Testis (tissue), 2 donors: ENCODE measurements at regions not wholly inside any gene's neighbourhood (a gene's known extent, or its start where the extent isn't known, plus 50 kb on each side); places are given as distances from the start of the nearest gene placed in this dataset.

Experiments
- DNase-seq: peaks from one replicate; pipeline ENCODE4 v3.0.0-alpha.2; 2019
- H3K27ac ChIP-seq, 2 donors: fragments of 200-600 bp; sonication (generic); one replicate each; pipeline ENCODE4 v1.5.1; 2019
- H3K27me3 ChIP-seq: fragments of 200-600 bp; sonication (generic); one replicate; pipeline ENCODE4 v1.5.1; 2019
- H3K36me3 ChIP-seq: fragments of 200-600 bp; sonication (generic); one replicate; pipeline ENCODE4 v1.5.1; 2017; ENCODE audit warnings: low read depth; ENCODE audit errors: missing control alignments
- H3K4me1 ChIP-seq: fragments of 200-600 bp; sonication (generic); one replicate; pipeline ENCODE4 v1.5.1; 2019
- H3K4me3 ChIP-seq, 2 donors: fragments of 200-600 bp; sonication (generic); one replicate each; pipeline ENCODE4 v1.5.1; 2017 to 2019
- H3K9me3 ChIP-seq: fragments of 200-600 bp; sonication (generic); one replicate; pipeline ENCODE4 v1.5.1; 2017
- POLR2A ChIP-seq: fragments of 450-650 bp; IDR thresholded peaks from one replicate; pipeline ENCODE4 v1.6.1; 2017; ENCODE audit warnings: antibody characterized with exemption, mild to moderate bottlenecking, moderate library complexity
- WGBS, 2 donors: methylation state at CpG; one replicate each; pipeline ENCODE4 v1.1.5; 2018; 5-methylcytosine and 5-hydroxymethylcytosine counted together
- intact Hi-C: fragments of 100-400 bp; cut with DNase I; formaldehyde crosslinking; loops from one replicate; pipeline ENCODE4 v1.15.1; 2023; ENCODE audit warnings: low total_unique reads
- TF ChIP-seq, protein P1 (sequence below), 3 experiments: fragments of 450-650 bp in 2 of 3; fragments of 200-600 bp in 1 of 3; sonication (generic) in 1 of 3; IDR thresholded peaks; one replicate each; pipeline ENCODE4 v1.5.1; 2016 to 2019; ENCODE audit warnings: antibody characterized with exemption in 3 of 3, mild to moderate bottlenecking in 2 of 3, moderate library complexity in 1 of 3

DNA sequence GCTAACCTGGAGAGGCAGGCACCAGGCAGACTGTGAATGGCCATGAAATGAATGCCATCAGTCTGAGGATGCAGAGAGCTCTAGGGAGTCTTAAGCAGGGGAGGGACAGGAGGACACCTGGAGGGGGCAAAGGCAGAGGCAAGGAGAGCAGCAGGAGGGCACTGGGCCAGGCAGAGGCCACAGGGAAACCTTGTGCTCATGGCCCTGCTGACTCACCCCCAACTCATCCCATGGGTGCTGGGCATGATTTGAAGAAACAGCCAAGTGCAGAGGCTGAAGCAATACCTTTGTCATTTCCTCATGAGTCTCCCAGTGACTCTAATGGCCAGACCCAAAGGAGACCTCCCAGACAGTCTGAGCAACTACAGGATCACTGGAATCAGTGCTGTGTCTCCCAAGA is 141.4 kb downstream of the TMEM132E start:
- intact Hi-C loops = no loop called here
- Histone ChIP-seq H3K4me3 (no peak overlapping the region), H3K27ac (no peak overlapping the region)

DNA sequence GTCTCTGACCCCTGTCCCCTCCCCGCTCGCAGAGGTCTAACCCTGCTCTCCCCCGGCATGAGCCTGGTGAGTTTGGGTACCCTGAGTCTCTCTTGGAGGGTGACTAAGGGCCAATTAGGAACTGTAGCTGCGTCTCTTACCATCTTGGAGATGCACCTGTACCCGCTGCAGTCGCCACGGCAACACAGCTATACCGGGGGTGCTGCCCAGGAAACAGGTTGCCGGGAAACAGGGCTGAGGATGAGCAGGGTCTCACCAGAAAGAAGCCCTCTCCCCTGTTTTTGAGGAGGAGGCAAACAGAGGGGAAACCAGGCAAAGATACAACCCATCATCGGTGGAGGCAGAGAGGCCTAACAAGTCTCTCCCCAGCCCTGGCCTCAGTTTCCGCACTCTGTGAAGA is 140.2 kb downstream of the TMEM132E start:
- no peak overlapping the region for H3K4me3 ChIP-seq
- no peak overlapping the region for H3K27ac ChIP-seq
- H3K9me3 ChIP-seq = no peaks in the 10 kb centered on the region
- 85 to 89% methylated on average over 10 to 11 of the region's 11 CpGs for WGBS, 2 donors
- no peaks in the 10 kb centered on the region for H3K36me3 ChIP-seq
- DNase-seq = no peak
- H3K27me3 ChIP-seq = no peaks in the 10 kb centered on the region
- intact Hi-C loops = no loop called here
- H3K4me1 ChIP-seq = no peaks in the 10 kb centered on the region
- no peak for TF ChIP-seq POLR2A
- TF ChIP-seq, protein P1, sequence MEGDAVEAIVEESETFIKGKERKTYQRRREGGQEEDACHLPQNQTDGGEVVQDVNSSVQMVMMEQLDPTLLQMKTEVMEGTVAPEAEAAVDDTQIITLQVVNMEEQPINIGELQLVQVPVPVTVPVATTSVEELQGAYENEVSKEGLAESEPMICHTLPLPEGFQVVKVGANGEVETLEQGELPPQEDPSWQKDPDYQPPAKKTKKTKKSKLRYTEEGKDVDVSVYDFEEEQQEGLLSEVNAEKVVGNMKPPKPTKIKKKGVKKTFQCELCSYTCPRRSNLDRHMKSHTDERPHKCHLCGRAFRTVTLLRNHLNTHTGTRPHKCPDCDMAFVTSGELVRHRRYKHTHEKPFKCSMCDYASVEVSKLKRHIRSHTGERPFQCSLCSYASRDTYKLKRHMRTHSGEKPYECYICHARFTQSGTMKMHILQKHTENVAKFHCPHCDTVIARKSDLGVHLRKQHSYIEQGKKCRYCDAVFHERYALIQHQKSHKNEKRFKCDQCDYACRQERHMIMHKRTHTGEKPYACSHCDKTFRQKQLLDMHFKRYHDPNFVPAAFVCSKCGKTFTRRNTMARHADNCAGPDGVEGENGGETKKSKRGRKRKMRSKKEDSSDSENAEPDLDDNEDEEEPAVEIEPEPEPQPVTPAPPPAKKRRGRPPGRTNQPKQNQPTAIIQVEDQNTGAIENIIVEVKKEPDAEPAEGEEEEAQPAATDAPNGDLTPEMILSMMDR (IDR thresholded peaks at IDR 0.05) = no peak

More for the DNA sequence above, 141.4 kb downstream of the TMEM132E start:
- DNase-seq = no peak
- Histone ChIP-seq H3K27me3 (no peaks in the 10 kb centered on the region), H3K9me3 (no peaks in the 10 kb centered on the region), H3K36me3 (no peaks in the 10 kb centered on the region), H3K4me1 (no peaks in the 10 kb centered on the region)
- TF ChIP-seq, protein P1 (IDR thresholded peaks at IDR 0.05) = no peak
- no peak for TF ChIP-seq POLR2A

DNA sequence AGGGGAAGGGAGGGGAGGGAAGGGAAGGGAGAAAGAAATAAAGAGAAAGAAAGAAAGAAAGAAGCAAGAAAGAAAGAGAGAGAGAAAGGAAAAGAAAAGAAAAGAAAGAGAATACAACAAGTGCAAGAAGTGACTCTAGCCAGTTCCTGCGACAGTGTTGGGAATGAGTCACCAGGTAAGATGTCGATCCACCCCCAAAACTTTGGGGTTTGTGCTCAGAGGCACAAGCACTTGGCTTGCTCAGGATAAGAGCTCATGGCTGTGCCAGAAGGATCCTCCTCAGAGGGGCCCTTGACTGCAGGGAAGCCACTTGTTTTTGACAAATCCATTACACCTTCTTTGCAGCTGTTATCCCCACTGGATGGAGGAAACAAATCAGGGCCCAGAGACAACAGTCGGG is 137.7 kb downstream of the TMEM132E start:
- no peak overlapping the region for H3K27ac ChIP-seq
- no peaks in the 10 kb centered on the region for H3K9me3 ChIP-seq
- DNase-seq = no peak
- 67 to 83% methylated on average over 3 of the region's 3 CpGs for WGBS, 2 donors
- no peak overlapping the region for H3K4me3 ChIP-seq
- TF ChIP-seq, protein P1 (IDR thresholded peaks at IDR 0.05) = no peak
- no peak for TF ChIP-seq POLR2A
- H3K27me3 ChIP-seq = no peaks in the 10 kb centered on the region
- no peaks in the 10 kb centered on the region for H3K36me3 ChIP-seq
- H3K4me1 ChIP-seq = no peaks in the 10 kb centered on the region
- intact Hi-C loops = no loop called here

DNA sequence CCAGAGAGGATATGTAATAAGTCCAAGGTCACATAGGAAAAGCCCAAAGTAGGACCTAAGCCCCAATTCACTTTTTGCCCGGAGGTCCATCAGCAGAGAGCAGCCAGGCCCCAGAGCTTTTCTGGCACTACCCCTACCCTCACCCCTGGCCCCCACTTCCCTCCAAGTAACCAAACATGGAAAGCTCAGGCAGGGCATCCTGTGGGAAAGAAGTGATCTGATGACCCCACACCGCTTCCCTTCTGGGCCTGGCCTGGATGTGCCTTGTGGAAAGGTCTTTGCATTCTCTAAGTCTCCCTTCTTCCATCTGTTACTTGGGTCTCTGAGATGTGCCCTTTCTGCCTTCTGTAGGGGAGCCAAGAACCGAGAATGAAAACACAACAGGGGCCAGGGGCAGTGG is 136.9 kb downstream of the TMEM132E start:
- no peaks in the 10 kb centered on the region for H3K4me1 ChIP-seq
- DNase-seq = no peak
- intact Hi-C loops = no loop called here
- H3K9me3 ChIP-seq = no peaks in the 10 kb centered on the region
- TF ChIP-seq, protein P1 (IDR thresholded peaks at IDR 0.05) = no peak
- no peak for TF ChIP-seq POLR2A
- 82% methylated on average over 3 of the region's 3 CpGs for WGBS, 2 donors
- no peaks in the 10 kb centered on the region for H3K27me3 ChIP-seq
- H3K27ac ChIP-seq = no peak overlapping the region
- H3K4me3 ChIP-seq = no peak overlapping the region
- H3K36me3 ChIP-seq = no peaks in the 10 kb centered on the region

DNA sequence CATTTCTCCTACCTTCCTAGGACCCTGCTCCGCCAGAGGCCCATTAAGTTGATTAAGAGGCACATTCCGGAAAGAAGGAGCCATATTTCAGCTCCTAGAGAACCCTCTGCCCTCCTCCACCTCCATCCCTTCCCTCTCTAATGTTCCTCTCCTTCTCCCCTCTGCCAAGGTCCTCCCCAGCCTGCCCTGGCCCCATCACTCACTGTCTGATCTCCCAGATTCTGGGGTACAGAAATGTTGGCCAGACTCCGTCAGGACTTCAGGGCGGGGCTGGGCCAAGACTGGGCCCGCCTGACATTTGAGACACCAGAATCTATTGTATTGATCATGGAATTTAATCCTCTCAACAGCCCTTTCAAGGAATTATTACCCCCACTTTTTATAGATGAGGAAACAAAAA is 136.1 kb downstream of the TMEM132E start:
- Histone ChIP-seq H3K36me3 (no peaks in the 10 kb centered on the region), H3K9me3 (no peaks in the 10 kb centered on the region), H3K27ac (no peak overlapping the region), H3K27me3 (no peaks in the 10 kb centered on the region), H3K4me1 (no peaks in the 10 kb centered on the region), H3K4me3 (no peak overlapping the region)
- no peak for TF ChIP-seq POLR2A
- TF ChIP-seq, protein P1 (IDR thresholded peaks at IDR 0.05) = no peak
- intact Hi-C loops = no loop called here
- DNase-seq = no peak
- WGBS, 2 donors = 75 to 80% methylated on average over 5 of the region's 5 CpGs
